HG02885 (cell line): ENCODE measurements at regions not wholly inside any gene's neighbourhood (a gene's known extent, or its start where the extent isn't known, plus 50 kb on each side); places are given as distances from the start of the nearest gene placed in this dataset.

ENCODE experiments used
- ATAC-seq: cut with Tn5 transposase; IDR thresholded peaks from one replicate; pipeline ENCODE4 v1.9.1; 2021; ENCODE audit warnings: mild to moderate bottlenecking; ENCODE audit not compliant: unreplicated experiment, poor library complexity

GRCh38 chr2:136408795-136409194 lies 290.8 kb upstream of the CXCR4 start:
- peak; percentile 70 for ATAC-seq

- peak; percentile 35 for ATAC-seq
Observed at GRCh38 chr2:136407952-136408318, 290.0 kb upstream of the CXCR4 start.

GRCh38 chr2:136407117-136407951 lies 289.4 kb upstream of the CXCR4 start:
- ATAC-seq, result no peak

- ATAC-seq, result no peak
Observed at GRCh38 chr2:136404925-136405324, 287.0 kb upstream of the CXCR4 start.

- ATAC-seq, result no peak
Observed at GRCh38 chr2:136404176-136404575, 286.2 kb upstream of the CXCR4 start.

- no peak for ATAC-seq
Observed at GRCh38 chr2:136402281-136402680, 284.3 kb upstream of the CXCR4 start.

GRCh38 chr2:136399667-136400289 lies 281.8 kb upstream of the CXCR4 start:
- ATAC-seq, result no peak

GRCh38 chr2:136395582-136395981 lies 277.6 kb upstream of the CXCR4 start:
- ATAC-seq, result no peak

GRCh38 chr2:136394136-136395060 lies 276.4 kb upstream of the CXCR4 start:
- ATAC-seq, result peak; percentile 78

GRCh38 chr2:136393514-136393913 lies 275.6 kb upstream of the CXCR4 start:
- no peak for ATAC-seq

GRCh38 chr2:136392897-136393505 lies 275.1 kb upstream of the CXCR4 start:
- no peak for ATAC-seq

- peak; percentile 64 for ATAC-seq
Observed at GRCh38 chr2:136389809-136390208, 271.9 kb upstream of the CXCR4 start.

- no peak for ATAC-seq
Observed at GRCh38 chr2:136386046-136386445, 268.1 kb upstream of the CXCR4 start.

GRCh38 chr2:136384531-136385303 lies 266.8 kb upstream of the CXCR4 start:
- peak; percentile 63 for ATAC-seq

GRCh38 chr2:136383167-136383566 lies 265.2 kb upstream of the CXCR4 start:
- ATAC-seq, result no peak

GRCh38 chr2:136381722-136382633 lies 264.0 kb upstream of the CXCR4 start:
- ATAC-seq, result peak; percentile 78

- no peak for ATAC-seq
Observed at GRCh38 chr2:136381245-136381644, 263.3 kb upstream of the CXCR4 start.

GRCh38 chr2:136378712-136379595 lies 261.0 kb upstream of the CXCR4 start:
- peak; percentile 27 for ATAC-seq
